Neural crest cell (in vitro differentiated cells): ENCODE measurements at regions not wholly inside any gene's neighbourhood (a gene's known extent, or its start where the extent isn't known, plus 50 kb on each side); places are given as distances from the start of the nearest gene placed in this dataset.

Experiments used
- DNase-seq: peaks from one replicate; pipeline ENCODE4 v3.0.0; 2021; ENCODE audit warnings: low read depth, mixed read lengths, low spot score
- H3K27ac Mint-ChIP-seq: one replicate; pipeline ENCODE4 v1.8.0; 2021; ENCODE audit warnings: mild to moderate bottlenecking, mixed read lengths; ENCODE audit not compliant: unreplicated experiment
- H3K27me3 Mint-ChIP-seq: 2 replicates; pipeline ENCODE4 v1.8.0; 2021; ENCODE audit warnings: low read depth, mild to moderate bottlenecking, mixed read lengths
- H3K36me3 Mint-ChIP-seq: 2 replicates; pipeline ENCODE4 v1.8.0; 2021; ENCODE audit warnings: low read depth, mild to moderate bottlenecking, mixed read lengths
- H3K4me1 Mint-ChIP-seq: 2 replicates; pipeline ENCODE4 v1.8.0; 2021; ENCODE audit warnings: mixed read lengths
- H3K4me3 Mint-ChIP-seq: one replicate; pipeline ENCODE4 v1.8.0; 2021; ENCODE audit warnings: mild to moderate bottlenecking, mixed read lengths
- H3K9me3 Mint-ChIP-seq: 2 replicates; pipeline ENCODE4 v1.8.0; 2021; ENCODE audit warnings: mixed read lengths
- CTCF ChIP-seq: fragments of 200-600 bp; sonication (generic); conservative IDR thresholded peaks from 2 replicates; pipeline ENCODE4 v1.5.0; 2021; ENCODE audit warnings: antibody characterized with exemption, mild to moderate bottlenecking

- Mint-ChIP-seq H3K27ac (no peak overlapping the region), H3K4me1 (no peaks in the 10 kb centered on the region), H3K9me3 (no peaks in the 10 kb centered on the region), H3K27me3 (peaks cover 16% of the 10 kb centered on the region), H3K4me3 (no peak overlapping the region), H3K36me3 (no peaks in the 10 kb centered on the region)
- no peak for DNase-seq
- no peak for TF ChIP-seq CTCF
These were observed 95.0 kb upstream of the HAND1 start for GRCh38 chr5:154573011-154573410.

- no peaks in the 10 kb centered on the region for H3K9me3 Mint-ChIP-seq
- peak overlapping the region; percentile 27 for H3K27ac Mint-ChIP-seq
- no peaks in the 10 kb centered on the region for H3K4me1 Mint-ChIP-seq
- DNase-seq = no peak
- H3K4me3 Mint-ChIP-seq = no peak overlapping the region
- H3K27me3 Mint-ChIP-seq = peaks cover 10% of the 10 kb centered on the region
- no peak for TF ChIP-seq CTCF
- H3K36me3 Mint-ChIP-seq = no peaks in the 10 kb centered on the region
These were observed 93.5 kb upstream of the HAND1 start for GRCh38 chr5:154571325-154572035.

GRCh38 chr5:154570572-154571324 lies 92.7 kb upstream of the HAND1 start:
- no peak for DNase-seq
- H3K27ac Mint-ChIP-seq = no peak overlapping the region
- no peaks in the 10 kb centered on the region for H3K4me1 Mint-ChIP-seq
- H3K27me3 Mint-ChIP-seq = peaks cover 3% of the 10 kb centered on the region
- H3K36me3 Mint-ChIP-seq = no peaks in the 10 kb centered on the region
- no peaks in the 10 kb centered on the region for H3K9me3 Mint-ChIP-seq
- H3K4me3 Mint-ChIP-seq = no peak overlapping the region
- no peak for TF ChIP-seq CTCF

- no peaks in the 10 kb centered on the region for H3K36me3 Mint-ChIP-seq
- no peaks in the 10 kb centered on the region for H3K9me3 Mint-ChIP-seq
- no peaks in the 10 kb centered on the region for H3K4me1 Mint-ChIP-seq
- H3K4me3 Mint-ChIP-seq = no peak overlapping the region
- H3K27me3 Mint-ChIP-seq = peaks cover 2% of the 10 kb centered on the region
- no peak for DNase-seq
- H3K27ac Mint-ChIP-seq = no peak overlapping the region
- no peak for TF ChIP-seq CTCF
These were observed 90.6 kb upstream of the HAND1 start for GRCh38 chr5:154568589-154568988.

GRCh38 chr5:154567155-154567554 lies 89.1 kb upstream of the HAND1 start:
- Mint-ChIP-seq H3K27ac (no peak overlapping the region), H3K4me3 (no peak overlapping the region), H3K36me3 (no peaks in the 10 kb centered on the region), H3K27me3 (peaks cover 6% of the 10 kb centered on the region), H3K4me1 (no peaks in the 10 kb centered on the region), H3K9me3 (no peaks in the 10 kb centered on the region)
- DNase-seq = no peak
- TF ChIP-seq CTCF = no peak
